Activated CD4-positive, alpha-beta T cell treated with anti-CD3 and anti-CD28 coated beads, Interleukin-10, Interleukin-2, amounts not matched to agents 100 ng/mL and 50 ng/mL, durations not matched to agents 16 hours and 8 hours (primary cell): ENCODE measurements at regions not wholly inside any gene's neighbourhood (a gene's known extent, or its start where the extent isn't known, plus 50 kb on each side); places are given as distances from the start of the nearest gene placed in this dataset.
"Not testable (repeated sequence)": the region's sequence is repeated elsewhere in the genome, so short reads cannot be mapped to it uniquely, and the experiment has no call there.

Experiments used
- DNase-seq: peaks from one replicate; pipeline ENCODE4 v3.0.0-alpha.2; 2020

DNA sequence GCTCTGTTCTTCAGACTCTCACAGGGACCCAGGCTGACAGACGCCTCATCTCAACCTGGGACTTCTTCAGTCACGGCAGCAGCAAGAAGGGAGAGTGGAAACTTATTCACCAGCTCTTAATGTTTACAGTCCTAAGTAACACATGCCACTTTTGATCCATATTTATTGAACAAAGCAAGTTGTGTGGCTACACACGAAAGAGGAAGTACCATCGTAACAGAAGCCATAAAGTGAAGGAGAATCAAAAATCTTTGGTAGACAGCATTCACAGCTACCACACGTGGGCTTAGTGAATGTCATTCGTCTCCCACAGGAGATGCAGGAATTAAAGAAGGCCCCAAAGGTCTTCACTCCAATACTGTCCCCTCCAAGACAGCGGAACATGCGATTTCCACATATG lies 582.6 kb downstream of the CETN3 start:
- no peak for DNase-seq

DNA sequence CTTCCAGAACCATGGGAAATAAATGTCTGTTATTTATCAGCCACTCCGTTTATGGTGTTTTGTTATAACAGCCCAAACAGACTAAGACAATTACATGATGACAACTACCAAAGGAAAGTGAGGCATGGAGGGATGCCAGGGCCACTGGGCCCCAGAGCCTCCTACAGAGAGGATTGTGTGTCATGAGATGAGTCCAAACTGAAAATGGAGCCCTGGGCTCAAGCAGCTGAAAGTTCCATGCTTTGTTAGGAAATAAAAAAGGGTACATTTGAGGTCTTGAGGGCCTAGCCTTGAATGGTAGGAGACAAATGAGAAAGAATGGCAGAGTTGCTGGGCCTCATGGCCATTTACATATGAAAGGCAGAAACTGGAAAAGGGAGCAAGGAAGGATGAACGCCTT lies 586.5 kb downstream of the CETN3 start:
- DNase-seq, result no peak

DNA sequence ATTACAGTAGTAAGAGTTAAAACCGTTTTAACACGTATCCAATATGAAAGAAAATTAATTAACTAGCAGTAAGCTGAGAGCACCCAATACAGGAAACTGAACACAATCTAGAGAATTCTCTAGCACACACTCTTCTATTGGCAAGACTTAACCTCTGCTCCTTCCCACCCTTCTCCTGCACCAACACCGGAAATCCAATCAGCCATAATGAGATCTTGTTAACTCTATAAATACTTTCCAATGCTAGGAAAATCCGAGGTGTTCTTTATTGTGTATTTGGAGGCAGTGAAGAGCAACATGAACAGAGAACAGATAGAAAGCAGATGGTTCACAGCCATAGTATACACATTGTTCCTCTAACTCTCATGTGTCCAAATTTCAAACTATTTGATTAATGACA lies 591.7 kb downstream of the CETN3 start:
- DNase-seq, result no peak

DNA sequence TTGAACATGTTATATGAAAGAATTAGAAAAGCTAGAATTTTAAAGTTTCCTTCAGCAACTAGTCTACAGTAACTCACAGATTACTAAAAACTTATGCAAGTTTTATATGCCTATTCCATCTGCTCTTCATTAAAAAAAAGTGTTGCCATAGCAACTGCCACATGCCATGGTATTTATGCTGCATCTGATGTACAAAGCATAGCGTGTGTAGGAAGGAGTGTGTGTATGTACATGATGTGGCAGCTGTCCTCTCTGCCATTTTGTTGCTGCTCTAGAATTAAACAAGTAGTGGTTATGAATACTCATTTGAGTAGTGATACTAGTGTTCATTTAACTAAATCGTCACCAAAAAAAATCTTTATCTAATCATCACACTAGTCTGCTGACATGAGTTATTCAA lies 593.5 kb downstream of the CETN3 start:
- peak; percentile 0 for DNase-seq

DNA sequence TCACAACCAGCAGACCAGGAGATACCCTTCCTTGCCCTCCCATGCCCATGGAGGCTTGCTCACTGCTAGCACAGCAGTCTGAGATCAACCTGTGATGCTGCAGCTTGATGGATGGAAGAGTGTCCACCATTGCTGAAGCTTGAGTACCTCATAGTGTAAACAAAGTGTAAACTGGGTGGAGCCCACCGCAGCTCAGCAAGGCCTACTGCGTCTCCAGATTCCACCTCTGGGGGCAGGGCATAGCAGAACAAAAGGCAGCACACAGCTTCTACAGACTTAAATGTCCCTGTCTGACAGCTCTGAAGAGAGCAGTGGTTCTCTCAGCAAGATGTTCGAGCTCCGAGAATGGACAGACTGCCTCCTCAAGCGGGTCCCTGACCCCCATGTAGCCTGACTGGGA lies 608.8 kb downstream of the CETN3 start:
- not testable (repeated sequence) for DNase-seq

DNA sequence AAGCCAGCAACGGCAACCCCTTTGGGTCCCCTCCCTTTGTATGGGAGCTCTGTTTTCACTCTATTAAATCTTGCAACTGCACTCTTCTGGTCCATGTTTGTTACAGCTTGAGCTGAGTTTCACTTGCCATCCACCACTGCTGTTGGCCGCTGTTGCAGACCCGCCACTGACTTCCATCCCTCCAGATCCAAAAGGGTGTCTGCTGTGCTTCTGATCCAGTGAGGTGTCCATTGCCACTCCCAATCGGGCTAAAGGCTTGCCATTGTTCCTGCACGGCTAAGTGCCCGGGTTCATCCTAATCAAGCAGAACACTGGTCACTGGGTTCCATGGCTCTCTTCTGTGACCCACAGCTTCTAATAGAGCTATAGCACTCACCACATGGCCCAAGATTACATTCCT lies 615.1 kb downstream of the CETN3 start:
- DNase-seq, result not testable (repeated sequence)

DNA sequence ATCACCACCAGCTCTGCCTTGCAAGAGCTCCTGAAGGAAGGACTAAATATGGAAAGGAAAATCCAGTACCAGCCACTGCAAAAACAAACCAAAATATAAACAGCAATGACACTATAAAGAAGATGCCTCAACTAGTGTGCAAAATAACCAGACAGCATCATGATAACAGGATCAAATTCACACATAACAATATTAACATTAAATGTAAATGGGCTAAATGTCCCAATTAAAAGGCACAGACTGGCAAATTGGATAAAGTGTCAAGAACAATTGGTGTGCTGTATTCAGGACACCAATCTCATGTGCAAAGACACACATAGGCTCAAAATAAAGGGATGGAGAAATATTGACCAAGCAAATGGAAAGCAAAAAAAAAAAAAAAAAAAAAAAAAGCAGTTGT lies 629.8 kb downstream of the CETN3 start:
- DNase-seq, result not testable (repeated sequence)

DNA sequence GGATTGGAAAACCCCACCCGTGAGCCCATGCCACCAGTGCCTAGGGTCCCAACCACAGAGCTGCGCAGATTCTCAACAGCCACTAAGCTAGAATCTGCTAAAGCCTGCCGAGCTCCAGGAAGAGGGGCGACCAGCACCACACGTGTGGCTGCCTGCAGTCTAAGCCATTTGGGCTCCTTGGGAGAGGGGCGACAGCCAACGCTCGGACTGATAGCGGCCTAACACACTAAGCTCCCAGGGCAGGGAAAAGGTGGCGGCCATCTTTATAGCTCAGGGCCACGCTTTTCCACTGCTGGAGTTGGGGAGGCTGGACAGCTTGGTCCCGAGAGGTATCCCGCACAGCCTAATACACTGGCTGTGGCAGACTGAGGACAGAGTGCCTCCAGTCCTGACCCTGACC lies 631.8 kb downstream of the CETN3 start:
- DNase-seq, result no peak

DNA sequence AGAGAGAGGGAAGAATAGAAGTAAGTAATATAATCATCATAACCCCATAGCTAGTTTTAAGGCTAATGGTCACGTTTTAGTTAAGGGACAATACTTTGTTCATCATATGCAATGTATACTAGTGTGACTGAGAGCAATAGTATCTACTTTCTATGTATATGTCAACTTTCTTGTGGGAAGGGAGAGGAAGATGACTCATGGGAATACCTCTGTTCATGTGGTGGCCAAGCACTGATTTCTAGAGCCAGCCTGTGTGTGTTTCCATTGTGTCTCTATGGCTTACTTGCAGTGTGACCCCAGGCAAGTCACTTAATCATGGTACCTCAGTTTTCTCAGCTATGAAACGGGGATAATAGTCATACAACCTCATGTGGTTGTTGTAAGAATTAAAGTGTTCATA lies 639.6 kb downstream of the CETN3 start:
- DNase-seq, result no peak

DNA sequence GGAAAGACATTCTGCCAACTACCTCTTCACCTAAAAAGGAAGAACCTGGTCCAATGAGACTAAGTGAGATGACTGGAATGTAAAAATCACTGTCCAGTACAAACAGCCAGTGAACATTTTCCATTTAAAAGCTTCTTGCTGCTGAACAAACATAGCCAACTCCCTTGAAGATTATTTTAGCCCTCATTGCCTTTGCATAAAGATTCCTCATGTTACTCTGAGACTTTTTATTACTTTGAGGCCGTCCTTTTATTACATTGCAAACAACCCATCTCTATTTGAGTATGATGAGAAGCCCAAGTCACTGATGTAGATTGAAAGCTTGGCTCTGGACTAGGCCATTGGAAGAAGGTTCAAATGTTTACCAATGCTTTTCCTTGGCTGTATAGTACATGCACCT lies 649.8 kb downstream of the CETN3 start:
- DNase-seq, result no peak

DNA sequence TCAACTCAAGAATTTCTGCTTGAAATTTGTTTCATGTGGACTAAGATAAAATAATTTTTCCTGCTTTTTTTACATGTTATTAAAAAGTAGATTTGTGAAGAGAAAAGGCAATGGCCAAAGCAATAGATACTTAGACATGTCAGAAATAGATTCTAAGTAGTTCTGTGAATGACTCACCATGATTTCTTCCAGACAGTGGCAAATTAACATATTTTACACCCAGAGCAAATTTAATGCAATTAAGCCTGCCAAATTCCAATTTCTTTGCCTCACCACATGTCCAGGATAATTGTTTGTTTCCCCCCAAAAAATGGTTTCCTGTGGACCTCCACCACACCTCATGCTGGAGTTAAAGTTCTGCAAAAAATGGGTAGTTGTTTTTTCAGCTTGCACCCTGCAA lies 651.4 kb downstream of the CETN3 start:
- DNase-seq, result no peak

DNA sequence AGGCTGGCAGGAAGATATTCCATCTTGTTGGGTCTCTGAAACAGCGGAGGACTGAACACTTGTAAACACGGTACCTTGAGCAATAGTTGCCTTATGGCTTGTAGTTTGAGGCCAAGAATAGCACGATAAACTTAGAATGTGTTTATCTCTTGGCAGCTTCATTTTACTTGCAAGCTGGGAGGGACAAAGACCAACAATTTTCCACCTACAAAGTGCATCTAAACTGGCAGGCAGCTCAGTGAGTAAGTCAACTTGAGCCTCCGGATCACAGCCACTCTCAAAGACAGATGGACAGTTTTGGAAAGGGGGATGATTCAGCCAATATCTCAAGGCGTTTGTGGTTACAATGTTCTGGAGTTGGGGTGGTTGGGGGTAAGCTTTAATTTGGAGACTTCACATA lies 652.6 kb downstream of the CETN3 start:
- DNase-seq, result no peak

DNA sequence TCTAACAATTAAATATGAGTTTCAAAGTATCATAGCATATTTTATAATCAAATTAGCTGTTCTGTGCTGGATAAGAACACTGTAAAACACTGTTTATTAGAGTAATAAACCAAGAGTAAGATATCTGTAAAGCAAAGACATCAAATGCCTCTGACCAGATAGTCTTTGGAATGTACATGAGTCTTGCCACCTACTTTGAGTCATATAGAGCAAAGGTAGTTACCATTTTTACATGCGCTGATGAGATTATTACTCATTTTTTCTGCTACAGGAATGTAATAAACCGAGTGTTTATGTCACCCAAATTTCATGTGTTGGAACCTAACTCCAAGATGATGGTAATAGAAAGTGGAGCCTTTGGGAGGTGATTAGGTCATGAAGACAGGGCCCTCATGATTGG lies 654.5 kb downstream of the CETN3 start:
- DNase-seq, result no peak

DNA sequence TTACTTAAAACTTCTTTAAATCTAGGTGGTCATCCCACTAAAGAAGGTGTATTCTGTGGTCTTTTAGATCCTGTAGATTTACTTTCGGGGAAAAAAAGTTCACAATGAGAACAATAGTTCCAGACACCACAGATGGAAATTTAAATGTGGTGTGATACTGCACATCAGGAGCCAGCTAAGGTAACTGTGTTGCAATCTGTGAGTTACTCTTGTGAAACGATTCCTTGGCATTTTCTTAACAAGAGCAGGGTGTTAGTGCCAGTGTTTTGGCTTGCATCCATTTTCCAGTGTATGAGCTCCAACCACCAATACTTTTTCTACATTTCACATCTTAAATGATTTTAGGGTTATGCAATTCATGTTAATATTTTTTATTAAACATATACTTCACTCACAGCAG lies 674.5 kb downstream of the CETN3 start:
- DNase-seq, result no peak

DNA sequence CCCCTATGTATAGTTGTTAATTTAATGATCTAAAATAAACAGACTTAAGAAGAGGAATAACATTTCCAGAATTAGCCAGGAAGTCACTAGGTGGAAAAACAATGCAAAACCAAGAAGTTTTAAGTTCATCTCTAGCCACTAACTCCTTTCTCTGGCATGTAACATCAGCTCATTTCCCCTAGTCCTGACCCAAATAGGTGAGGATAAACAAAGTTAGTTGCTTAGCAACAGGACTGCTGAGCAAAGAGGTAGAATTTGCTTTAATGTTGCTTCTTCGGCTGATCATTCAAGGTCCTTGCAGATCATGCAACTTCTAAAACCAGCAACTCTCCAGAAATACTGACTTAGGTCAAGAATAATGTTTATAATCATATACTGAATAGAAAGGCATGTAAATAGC lies 675.8 kb downstream of the CETN3 start:
- DNase-seq, result no peak

DNA sequence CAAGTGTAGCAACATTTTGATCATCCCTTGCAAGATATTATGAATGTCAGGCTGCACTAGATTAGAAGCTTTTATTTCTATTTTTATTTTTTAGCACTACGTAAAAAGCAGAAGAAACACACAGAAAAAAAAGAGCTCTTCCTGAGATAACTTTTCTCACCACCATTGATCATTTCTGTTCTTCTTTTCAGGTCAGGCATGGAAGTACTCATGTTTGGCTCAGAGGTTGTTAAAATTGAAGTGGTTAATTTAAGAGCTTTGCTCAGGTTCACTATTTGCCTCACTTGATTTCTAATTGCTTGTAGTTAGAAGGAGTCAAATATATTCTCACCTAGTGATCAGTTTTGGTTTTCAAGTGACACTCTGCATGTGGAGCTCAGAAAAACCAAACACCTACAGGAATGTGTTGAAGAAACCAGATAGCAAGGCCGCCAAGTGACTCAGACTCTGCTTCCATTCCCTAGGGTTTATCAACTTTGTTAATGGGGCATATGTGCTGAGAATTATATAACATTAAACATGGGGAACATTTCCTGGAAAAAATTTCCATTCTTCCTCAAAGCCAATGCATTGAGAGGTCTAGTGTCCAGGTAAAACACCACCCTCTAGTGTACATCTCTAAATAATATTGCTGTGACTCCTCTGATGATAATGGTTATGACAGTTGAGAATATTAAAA lies 679.8 kb downstream of the CETN3 start:
- DNase-seq, result no peak

DNA sequence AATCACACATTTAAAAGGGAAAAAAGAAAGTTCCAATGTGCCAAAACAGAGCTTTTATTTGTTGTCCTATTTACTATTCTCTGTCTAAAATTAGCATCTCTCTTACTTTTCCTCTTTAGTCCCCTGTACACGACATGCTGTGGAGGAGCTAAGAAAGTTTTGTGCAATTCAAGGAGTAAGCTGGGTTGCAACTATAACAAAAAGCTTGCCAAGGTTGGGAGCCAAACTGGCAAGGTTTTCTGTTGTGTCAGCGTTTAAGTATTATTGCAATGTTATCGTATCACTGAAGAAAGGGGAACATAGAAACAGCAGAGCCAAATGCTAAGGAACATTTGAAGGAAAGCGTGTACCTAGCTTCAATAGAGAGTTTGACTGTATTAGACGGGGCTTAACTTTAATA lies 680.8 kb downstream of the CETN3 start:
- DNase-seq, result no peak

DNA sequence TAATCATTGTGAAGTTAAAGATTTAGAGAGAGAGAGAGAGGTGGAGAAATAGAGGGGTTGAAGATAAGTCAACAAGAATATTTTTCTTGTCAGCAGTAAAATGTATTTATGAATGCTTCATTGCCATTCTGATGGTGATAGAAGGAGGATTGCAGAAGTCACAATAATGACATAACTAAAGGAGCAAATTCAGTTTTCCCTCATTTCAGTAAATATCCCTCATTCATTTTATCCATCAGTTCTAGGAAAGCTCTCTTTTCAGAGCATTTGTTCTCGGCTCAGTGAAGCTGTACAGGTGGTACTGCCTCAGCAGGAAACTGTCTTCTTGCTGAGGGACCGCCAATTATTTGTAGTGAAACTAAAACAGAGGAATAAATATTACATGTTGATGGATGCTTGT lies 681.4 kb downstream of the CETN3 start:
- no peak for DNase-seq

DNA sequence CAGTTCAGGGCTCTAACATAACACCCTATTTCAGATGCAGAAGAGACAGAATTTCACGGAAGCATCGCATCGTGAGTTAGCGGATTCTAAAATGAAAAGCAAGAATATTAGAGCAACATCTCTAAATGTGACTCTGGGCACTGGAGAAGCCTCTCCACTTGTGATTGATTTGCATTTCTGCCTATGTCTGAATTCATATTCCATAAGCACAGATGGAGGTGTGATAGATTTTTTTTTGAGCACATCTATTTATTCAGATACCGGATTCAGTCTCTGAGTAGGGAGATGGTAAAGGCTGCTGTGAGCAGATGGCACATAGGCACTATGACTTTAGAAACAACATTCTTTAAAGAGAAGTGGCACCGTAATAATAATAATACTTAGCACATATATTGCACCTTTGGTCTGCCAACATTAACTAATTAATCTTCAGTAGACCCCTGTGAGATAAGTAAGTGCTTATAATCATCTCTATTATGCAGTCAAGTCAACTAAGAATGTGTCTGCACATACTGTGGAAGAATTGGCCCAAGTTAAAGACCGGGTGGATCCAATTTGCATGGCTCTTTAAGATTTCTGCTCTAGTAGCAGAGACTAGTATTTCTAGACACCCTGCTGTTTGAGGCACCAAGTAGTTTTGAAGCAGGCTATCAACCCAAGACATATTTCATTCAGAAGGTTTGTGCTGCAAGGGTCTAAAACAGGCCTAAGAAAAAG lies 685.0 kb downstream of the CETN3 start:
- DNase-seq, result no peak

DNA sequence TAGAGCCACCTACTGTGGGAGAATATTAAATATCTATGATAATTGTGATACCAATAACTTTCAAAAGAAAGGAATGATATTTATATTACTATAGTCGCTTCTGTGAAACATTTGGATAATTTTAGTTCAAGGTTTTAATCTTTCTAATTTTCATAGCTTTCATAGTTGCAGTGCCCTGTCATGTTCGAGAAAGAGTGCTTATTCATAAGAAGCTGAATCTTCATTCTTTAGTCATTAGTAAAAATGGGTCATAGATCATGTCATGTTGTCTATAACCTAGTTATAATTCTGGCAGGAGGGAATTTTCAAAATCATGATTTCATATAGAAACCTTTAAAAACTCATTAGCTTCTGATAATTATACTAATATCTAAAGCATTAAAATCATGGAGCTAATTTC lies 685.6 kb downstream of the CETN3 start:
- DNase-seq, result no peak

DNA sequence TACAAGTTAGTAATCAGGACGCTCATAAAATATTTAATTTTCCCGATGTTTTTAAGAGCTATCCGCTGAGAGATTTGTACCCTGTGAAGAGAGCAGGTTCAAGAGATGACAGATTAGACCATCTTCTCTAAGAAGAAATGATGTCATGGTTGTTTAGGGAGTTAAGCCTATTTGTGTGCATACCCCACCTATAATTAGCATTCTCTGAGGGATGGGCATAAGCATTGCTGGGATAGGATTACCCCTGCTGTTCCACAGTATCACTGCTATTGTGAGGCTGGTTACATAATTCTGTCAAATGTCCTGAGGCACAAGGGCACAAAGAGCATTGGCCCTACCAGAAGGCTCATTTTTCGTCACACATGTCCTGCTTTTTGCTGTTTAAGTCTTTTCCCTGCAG lies 687.0 kb downstream of the CETN3 start:
- no peak for DNase-seq

DNA sequence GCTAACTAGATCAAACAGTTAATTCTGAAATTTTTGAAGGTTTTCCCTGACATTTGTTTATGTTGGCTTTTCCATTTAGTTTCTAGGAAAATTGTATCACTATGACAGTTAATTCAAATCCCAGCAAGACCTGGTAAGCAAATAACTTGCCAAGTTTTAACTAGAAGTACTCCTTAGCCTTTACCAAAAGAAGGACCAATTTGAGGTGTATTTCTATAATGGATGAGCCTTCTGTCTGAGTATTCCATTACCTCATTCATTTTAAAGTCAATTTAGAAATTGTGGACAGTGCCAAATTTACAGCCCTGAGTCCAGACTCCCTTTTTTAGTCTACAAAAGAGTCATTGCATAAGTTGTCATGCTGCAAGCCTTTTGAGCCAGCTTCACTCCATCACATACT lies 687.6 kb downstream of the CETN3 start:
- DNase-seq, result no peak

DNA sequence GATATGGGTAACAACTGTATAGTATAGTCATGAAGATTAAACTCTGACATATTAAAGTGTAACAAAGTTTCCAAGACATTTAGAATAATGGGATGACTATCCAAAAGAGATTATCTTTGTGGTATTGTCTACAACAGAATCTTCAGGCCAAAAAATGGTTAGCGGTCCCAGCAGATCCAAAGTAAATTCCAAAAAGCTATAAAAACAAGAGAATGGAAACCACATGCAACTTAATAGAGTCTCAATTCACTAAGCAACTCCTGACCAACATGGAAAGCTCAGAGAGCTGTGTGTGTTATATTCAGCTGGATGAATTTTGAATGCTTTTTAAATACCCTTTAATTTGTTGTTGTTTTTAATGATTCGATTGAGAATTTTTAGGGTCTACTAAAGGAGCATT lies 688.2 kb downstream of the CETN3 start:
- DNase-seq, result no peak

DNA sequence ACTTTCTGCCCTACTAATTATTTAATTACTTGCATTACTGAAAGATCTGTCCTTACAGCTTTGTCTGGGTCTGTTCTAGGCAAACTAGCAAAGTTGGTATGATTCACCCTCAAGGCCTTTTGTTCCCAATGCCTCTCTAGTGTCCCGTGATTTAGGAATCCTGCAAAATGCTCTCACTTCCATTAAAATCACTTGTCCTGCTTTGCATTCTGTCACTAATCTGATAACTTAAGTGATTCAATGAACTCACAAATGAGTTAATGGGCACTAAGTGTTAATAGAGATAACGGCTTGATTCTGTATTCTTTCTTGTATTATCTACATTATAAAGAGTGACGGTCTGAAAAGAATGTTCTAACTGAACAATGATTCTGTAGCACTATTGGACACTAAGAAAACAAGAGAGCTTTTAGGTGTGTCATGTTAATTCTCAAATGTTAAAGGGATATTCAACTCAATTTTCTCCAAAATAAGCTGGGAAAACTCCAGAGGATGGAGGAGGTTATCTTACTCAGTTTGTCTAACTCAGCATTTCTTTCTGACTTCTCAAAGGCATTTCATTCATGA lies 697.3 kb downstream of the CETN3 start:
- DNase-seq, result no peak

DNA sequence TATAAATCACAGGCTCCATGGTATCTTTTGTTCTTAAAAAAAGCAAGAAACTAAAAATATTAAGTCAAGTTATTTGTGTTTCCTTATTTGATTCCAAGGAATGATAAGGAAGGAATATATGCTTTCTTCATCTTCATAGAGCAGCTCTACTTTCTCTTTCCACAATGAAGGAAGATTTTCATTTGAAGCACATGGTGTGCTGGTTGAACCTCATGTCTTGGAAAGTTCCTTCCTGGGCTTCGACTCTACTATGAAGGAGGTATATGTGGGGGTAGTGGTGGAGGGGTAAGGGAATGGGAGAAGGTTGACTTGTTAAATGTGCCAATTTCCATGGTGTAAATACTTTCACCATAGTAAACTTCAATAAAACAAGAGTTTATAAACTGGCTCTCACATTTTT lies 698.0 kb downstream of the CETN3 start:
- DNase-seq, result no peak
